ENCODE measurements at regions not wholly inside any gene's neighbourhood (a gene's known extent, or its start where the extent isn't known, plus 50 kb on each side); places are given as distances from the start of the nearest gene placed in this dataset.
"Not testable (repeated sequence)": the region's sequence is repeated elsewhere in the genome, so short reads cannot be mapped to it uniquely, and the experiment has no call there.

DNA sequence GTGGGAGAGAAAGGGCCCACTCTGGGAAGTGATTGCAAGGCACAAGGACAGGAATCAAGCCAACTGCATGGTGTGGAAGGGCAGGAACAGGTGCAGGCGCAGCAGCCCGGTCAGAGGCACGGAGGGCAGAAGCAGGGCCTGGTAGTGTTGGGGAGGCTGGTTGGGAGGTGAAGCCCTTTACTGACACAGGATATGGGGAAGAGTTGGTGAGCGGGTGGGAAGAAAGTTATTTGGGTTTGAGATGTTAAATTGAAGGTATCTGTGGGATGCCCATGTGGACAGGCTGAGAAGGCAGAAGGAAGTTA, 83.6 kb upstream of the ABHD2 start:
- no peak overlapping the region for H3K27ac ChIP-seq

DNA sequence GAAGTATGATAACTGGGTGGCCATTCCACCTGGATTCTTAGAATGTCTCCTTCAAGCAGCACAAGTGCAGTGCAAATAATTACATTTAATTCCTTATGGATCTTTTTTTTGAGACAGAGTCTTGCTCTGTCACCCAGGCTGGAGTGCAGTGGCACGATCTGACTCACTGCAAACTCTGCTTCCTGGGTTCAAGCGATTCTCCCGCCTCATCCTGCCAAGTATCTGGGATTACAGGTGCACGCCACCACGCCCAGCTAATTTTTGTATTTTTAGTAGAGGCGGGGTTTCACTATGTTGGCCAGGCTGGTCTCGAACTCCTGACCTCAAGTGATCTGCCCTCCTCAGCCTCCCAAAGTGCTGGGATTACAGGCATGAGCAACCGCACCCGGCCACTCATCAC, 80.7 kb upstream of the ABHD2 start:
- not testable (repeated sequence) for H3K27ac ChIP-seq

More for the DNA sequence above, 83.6 kb upstream of the ABHD2 start:
- TF ChIP-seq, protein P1, sequence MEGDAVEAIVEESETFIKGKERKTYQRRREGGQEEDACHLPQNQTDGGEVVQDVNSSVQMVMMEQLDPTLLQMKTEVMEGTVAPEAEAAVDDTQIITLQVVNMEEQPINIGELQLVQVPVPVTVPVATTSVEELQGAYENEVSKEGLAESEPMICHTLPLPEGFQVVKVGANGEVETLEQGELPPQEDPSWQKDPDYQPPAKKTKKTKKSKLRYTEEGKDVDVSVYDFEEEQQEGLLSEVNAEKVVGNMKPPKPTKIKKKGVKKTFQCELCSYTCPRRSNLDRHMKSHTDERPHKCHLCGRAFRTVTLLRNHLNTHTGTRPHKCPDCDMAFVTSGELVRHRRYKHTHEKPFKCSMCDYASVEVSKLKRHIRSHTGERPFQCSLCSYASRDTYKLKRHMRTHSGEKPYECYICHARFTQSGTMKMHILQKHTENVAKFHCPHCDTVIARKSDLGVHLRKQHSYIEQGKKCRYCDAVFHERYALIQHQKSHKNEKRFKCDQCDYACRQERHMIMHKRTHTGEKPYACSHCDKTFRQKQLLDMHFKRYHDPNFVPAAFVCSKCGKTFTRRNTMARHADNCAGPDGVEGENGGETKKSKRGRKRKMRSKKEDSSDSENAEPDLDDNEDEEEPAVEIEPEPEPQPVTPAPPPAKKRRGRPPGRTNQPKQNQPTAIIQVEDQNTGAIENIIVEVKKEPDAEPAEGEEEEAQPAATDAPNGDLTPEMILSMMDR (conservative IDR thresholded peaks at IDR 0.05): no peak

DNA sequence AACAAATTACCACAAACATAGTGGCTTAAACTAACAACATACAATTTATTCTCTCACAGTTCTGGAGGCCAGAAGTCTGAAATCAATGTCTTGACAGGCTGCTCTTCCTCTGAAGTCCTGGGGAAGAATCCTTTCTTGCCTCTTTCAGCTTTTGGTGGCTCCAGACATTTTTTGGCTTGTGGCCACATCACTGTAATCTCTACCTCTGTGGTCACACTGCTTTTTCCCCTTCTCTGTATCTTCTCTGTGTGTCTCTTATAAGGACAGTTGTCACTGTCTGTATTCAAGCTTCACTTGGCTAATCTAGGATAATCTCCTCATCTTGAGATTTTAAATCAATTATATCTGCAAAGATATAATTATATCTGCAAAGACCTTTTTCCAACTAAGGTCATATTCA, 80.3 kb upstream of the ABHD2 start:
- TF ChIP-seq, protein P1 (conservative IDR thresholded peaks at IDR 0.05): no peak

DNA sequence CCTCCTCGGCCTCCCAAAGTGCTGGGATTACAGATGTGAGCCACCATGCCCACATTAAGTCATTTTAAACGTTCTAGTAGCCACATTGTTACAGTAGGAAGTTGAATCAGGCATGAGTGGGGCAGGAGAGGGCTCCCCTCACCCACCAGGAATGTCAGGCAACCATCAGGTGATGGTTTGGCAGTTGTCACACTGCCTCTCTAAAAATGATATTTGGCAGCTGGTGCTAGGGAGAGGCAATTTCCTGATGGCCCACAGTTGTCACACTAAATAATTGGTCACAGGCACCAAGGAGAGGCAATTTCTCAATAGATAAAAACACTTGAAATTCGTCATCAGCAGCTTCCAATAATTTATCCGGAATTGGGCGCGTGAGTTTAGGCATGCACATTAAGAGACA, 79.2 kb upstream of the ABHD2 start:
- TF ChIP-seq, protein P1 (conservative IDR thresholded peaks at IDR 0.05): no peak

More for the DNA sequence above, 80.3 kb upstream of the ABHD2 start:
- H3K27ac ChIP-seq: no peak overlapping the region

DNA sequence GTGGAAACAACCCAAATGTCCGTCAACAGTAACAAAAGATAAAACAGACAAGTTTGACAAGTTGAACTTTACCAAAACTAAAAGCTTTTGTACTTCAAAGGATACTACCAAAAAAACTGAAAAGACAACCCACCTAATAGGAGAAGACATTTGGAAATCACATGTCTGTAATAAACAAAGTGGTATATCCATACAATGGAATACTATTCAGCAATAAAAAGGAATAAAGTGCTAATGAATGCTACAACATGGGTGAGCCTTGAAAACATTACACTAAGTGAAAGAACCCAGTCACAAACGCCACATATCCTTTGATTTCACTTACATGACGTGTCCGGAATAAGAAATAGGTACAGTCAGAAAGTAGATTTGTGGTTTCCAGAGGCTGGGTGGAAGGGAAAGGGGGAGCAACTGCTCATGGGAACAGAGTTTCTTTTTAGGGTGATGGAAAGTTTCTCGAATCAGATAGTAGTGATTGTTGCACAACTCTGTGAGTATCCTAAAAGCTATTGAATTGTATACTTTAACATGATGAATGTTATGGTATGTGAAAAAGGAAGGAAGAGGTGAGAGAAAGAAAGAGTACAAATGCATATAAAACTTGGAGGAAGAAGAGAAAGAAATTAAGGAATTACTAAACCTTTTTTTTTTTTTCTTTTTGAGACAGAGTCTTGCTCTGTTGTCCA, 72.7 kb upstream of the ABHD2 start:
- no peak overlapping the region for H3K27ac ChIP-seq
- TF ChIP-seq, protein P1 (conservative IDR thresholded peaks at IDR 0.05): no peak

More for the DNA sequence above, 79.2 kb upstream of the ABHD2 start:
- H3K27ac ChIP-seq: no peak overlapping the region

DNA sequence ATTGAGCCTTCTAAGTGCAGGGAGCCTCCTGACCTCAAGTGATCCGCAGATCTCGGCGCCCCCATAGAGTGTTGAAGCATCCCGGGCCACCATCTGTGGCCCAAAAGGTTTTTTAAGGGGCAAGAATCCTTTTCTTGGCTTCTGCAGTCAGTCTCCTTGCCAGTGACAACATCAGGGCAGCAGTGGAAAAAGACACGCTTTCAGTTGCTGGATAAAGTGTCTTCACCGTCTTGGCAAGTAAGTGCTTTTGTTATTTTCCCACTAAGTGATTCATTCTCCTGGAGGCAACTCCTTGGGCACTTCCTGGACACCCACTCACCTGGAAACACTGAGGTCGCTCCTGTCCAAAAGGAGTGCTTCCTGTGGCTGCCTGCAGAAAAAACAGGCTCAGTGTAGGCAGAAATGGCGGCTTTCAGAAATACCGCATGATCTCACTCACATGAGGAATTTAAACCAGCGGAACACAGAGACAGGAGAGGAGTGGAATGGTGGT, 71.7 kb upstream of the ABHD2 start:
- TF ChIP-seq, protein P1 (conservative IDR thresholded peaks at IDR 0.05): no peak
- peak overlapping the region; percentile 46 for H3K27ac ChIP-seq

DNA sequence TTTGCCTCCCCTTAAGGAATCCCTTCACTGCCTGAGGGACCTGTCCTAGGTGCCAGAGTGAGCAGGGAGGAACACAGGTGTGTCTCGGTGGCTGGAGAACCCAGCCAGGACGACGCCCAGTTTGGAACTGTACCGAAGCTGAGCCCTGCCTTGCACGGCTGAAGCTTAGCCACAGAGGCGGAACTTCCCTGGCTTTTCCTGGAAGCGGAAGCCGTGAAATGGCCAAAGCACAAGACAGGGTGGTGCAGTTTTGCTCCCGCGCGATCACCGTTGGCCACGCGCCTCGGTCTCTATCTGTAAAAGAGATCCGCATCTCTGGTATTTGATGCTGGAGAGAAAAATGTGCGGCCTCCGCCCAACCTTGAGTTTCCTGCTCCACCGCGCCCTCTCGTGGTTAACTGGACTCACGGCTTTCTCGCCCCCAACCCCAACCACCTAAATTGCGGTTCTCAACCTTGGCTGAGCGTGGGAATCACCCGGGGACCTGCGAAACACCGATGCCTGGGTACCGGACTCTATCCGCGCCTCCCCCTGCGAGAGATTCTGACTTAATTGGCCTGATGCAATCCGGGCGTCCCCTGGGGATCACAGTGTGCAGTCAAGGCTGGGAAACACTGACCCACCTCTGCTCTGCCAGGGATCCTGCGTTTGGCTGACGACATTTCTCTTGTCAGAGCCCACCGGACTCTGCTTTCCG, 70.7 kb upstream of the ABHD2 start:
- H3K27ac ChIP-seq: peak overlapping the region; percentile 46
- TF ChIP-seq, protein P1 (conservative IDR thresholded peaks at IDR 0.05): peak; percentile 98

DNA sequence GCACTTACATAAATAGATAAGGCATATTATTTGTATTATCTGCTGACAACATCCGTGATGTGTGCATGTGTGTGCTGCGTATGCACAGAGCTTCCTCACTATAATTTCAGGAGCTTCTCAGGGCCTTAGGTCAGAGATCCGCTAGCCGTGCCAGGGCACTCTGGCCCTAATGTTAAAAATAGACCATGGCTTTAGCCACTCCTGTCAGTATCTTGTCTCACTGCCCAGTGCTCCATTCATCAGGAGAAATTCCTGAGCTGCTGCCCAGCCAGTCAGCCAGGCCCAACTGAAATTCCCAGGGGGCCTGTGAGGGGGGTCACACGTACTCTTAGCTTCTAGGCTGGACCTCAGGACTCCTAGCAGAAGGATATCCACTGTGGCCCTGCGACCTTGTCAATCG, 70.0 kb upstream of the ABHD2 start:
- H3K27ac ChIP-seq: peak overlapping the region; percentile 46
- TF ChIP-seq, protein P1 (conservative IDR thresholded peaks at IDR 0.05): no peak

Measured in VCaP (cell line).